DOHH2 (cell line): ENCODE measurements at regions not wholly inside any gene's neighbourhood (a gene's known extent, or its start where the extent isn't known, plus 50 kb on each side); places are given as distances from the start of the nearest gene placed in this dataset.

ENCODE experiments used
- H3F3A ChIP-seq: fragments of 200-600 bp; sonication (generic), shearing (Covaris generic); 2 replicates; pipeline ENCODE4 v1.6.0; 2016; ENCODE audit warnings: antibody characterized with exemption, mild to moderate bottlenecking; ENCODE audit not compliant: control insufficient read depth, insufficient read depth
- H3K27ac ChIP-seq: fragments of 200-600 bp; sonication (generic); 2 replicates; pipeline ENCODE4 v1.5.1; 2014; ENCODE audit warnings: low read depth, mild to moderate bottlenecking, low read length, moderate library complexity
- H3K27me3 ChIP-seq: fragments of 200-600 bp; sonication (generic); 2 replicates; pipeline ENCODE4 v1.6.1; 2014; ENCODE audit warnings: mild to moderate bottlenecking, low read length, mixed read lengths; ENCODE audit not compliant: control insufficient read depth
- H3K36me3 ChIP-seq: fragments of 200-600 bp; sonication (generic); 2 replicates; pipeline ENCODE4 v1.6.1; 2014; ENCODE audit warnings: mild to moderate bottlenecking, low read length, moderate library complexity, mixed read lengths; ENCODE audit not compliant: control insufficient read depth
- H3K4me1 ChIP-seq: fragments of 200-600 bp; sonication (generic); 2 replicates; pipeline ENCODE4 v1.6.1; 2014; ENCODE audit warnings: mild to moderate bottlenecking, low read length, mixed read lengths; ENCODE audit not compliant: control insufficient read depth
- H3K4me2 ChIP-seq: fragments of 200-600 bp; sonication (generic); 2 replicates; pipeline ENCODE4 v1.6.0; 2014; ENCODE audit warnings: mild to moderate bottlenecking, low read length, moderate library complexity
- H3K4me3 ChIP-seq: fragments of 200-600 bp; sonication (generic); 2 replicates; pipeline ENCODE4 v1.5.1; 2014; ENCODE audit warnings: mild to moderate bottlenecking, low read length, mixed read lengths
- H3K79me2 ChIP-seq: fragments of 200-600 bp; sonication (generic); 2 replicates; pipeline ENCODE4 v1.6.1; 2014; ENCODE audit warnings: mild to moderate bottlenecking, low read length, mixed read lengths; ENCODE audit not compliant: control insufficient read depth
- H3K9me2 ChIP-seq: fragments of 200-600 bp; sonication (generic); replicated peaks from 2 replicates; pipeline ENCODE4 v1.6.1; 2014; ENCODE audit warnings: mild to moderate bottlenecking, low read length, mixed read lengths; ENCODE audit not compliant: control insufficient read depth
- H3K9me3 ChIP-seq: fragments of 200-600 bp; sonication (generic); 2 replicates; pipeline ENCODE4 v1.6.1; 2014; ENCODE audit warnings: antibody characterized with exemption, low read length, mixed read lengths; ENCODE audit not compliant: control insufficient read depth, insufficient read depth
- H4K20me1 ChIP-seq: fragments of 200-600 bp; sonication (generic); 2 replicates; pipeline ENCODE4 v1.6.0; 2014; ENCODE audit warnings: low read depth, mild to moderate bottlenecking, antibody characterized with exemption, low read length, moderate library complexity; ENCODE audit not compliant: control insufficient read depth, insufficient read depth
- EZH2phosphoT487 ChIP-seq: fragments of 200-600 bp; sonication (generic); IDR thresholded peaks from 2 replicates; pipeline ENCODE4 v1.6.1; 2017; ENCODE audit warnings: borderline replicate concordance, mild to moderate bottlenecking, antibody characterized with exemption, low read length, moderate library complexity, mixed read lengths
- TF ChIP-seq, protein P1 (sequence below): fragments of 200-600 bp; sonication (generic); IDR thresholded peaks from one replicate; pipeline ENCODE4 v1.5.1; 2014; ENCODE audit warnings: antibody characterized with exemption, mild to moderate bottlenecking, low read depth, low read length; ENCODE audit not compliant: poor library complexity, severe bottlenecking

DNA sequence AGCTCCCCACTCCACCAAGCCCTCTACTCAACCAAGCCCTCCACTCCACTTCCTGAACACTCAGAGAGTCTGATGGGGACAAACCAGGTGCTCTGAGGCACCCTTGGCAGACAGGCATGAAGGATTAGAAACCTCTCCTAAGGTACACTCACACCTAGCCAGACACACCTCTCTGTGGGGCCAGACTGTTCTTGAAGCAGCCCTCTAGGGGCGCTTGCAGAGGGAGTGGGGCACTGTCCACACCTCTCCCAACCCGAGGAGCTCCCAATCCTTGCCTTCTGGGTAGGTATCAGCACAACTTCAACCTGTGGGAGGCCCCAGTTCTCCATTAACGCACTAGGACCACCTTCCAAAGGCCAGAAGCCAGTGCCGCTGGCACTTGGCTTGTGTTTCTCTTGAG is 108.7 kb upstream of the VSTM2B start:
- TF ChIP-seq, protein P1, sequence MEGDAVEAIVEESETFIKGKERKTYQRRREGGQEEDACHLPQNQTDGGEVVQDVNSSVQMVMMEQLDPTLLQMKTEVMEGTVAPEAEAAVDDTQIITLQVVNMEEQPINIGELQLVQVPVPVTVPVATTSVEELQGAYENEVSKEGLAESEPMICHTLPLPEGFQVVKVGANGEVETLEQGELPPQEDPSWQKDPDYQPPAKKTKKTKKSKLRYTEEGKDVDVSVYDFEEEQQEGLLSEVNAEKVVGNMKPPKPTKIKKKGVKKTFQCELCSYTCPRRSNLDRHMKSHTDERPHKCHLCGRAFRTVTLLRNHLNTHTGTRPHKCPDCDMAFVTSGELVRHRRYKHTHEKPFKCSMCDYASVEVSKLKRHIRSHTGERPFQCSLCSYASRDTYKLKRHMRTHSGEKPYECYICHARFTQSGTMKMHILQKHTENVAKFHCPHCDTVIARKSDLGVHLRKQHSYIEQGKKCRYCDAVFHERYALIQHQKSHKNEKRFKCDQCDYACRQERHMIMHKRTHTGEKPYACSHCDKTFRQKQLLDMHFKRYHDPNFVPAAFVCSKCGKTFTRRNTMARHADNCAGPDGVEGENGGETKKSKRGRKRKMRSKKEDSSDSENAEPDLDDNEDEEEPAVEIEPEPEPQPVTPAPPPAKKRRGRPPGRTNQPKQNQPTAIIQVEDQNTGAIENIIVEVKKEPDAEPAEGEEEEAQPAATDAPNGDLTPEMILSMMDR = no peak
- TF ChIP-seq EZH2phosphoT487 = no peak
- H3K4me3 ChIP-seq = no peak overlapping the region
- H3K9me3 ChIP-seq = no peaks in the 10 kb centered on the region
- no peak overlapping the region for H3K27ac ChIP-seq
- H3K9me2 ChIP-seq = no peaks in the 10 kb centered on the region
- H3F3A ChIP-seq = no peaks in the 10 kb centered on the region
- H3K27me3 ChIP-seq = no peaks in the 10 kb centered on the region
- no peaks in the 10 kb centered on the region for H3K36me3 ChIP-seq
- no peak overlapping the region for H3K4me2 ChIP-seq
- no peaks in the 10 kb centered on the region for H3K79me2 ChIP-seq
- H3K4me1 ChIP-seq = no peaks in the 10 kb centered on the region
- H4K20me1 ChIP-seq = no peaks in the 10 kb centered on the region

DNA sequence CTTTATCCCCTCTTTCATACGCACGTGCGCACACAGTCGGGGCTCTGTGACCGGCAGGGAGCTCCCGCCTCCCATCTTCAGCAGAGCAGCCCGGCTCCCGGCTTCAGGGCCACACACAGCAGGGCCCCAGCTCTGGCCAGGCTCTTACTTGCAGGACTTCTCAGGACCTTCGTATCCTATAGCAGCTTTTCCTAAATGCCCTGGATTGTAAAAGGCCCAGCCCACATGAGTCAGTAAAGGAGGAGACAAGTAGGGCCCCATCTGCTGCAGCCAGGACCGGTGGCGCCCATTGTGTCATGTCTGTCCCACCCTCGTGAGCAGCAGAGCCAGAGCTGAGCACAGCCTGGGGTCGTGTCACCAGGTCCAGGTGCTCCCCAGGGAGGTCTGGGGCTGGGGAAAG is 107.6 kb upstream of the VSTM2B start:
- H3K4me2 ChIP-seq = no peak overlapping the region
- H3K27ac ChIP-seq = no peak overlapping the region
- H3K9me2 ChIP-seq = no peaks in the 10 kb centered on the region
- H4K20me1 ChIP-seq = no peaks in the 10 kb centered on the region
- no peaks in the 10 kb centered on the region for H3K79me2 ChIP-seq
- H3K4me3 ChIP-seq = no peak overlapping the region
- no peaks in the 10 kb centered on the region for H3K4me1 ChIP-seq
- TF ChIP-seq, protein P1 = no peak
- no peak for TF ChIP-seq EZH2phosphoT487
- H3K27me3 ChIP-seq = no peaks in the 10 kb centered on the region
- H3F3A ChIP-seq = no peaks in the 10 kb centered on the region
- no peaks in the 10 kb centered on the region for H3K9me3 ChIP-seq
- H3K36me3 ChIP-seq = no peaks in the 10 kb centered on the region

DNA sequence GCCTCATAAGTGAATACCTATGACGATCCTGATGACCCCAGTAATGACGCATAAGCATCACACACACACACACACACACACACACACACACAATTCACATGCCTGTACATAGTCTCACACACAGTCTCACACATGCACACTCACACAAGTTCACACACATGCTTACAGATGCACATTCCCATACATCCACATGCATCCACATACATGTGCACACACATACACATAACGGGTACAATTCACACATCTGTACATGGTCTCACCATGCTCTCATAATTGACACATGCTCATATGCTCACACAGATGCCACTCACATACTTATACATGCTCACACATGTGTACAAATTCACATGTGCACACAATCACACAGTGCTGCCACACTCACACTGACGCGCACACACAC is 105.7 kb upstream of the VSTM2B start:
- Histone ChIP-seq H3K27me3 (no peaks in the 10 kb centered on the region), H4K20me1 (no peaks in the 10 kb centered on the region), H3F3A (no peaks in the 10 kb centered on the region), H3K36me3 (no peaks in the 10 kb centered on the region), H3K4me1 (no peaks in the 10 kb centered on the region), H3K27ac (no peak overlapping the region), H3K79me2 (no peaks in the 10 kb centered on the region), H3K4me2 (no peak overlapping the region), H3K9me2 (no peaks in the 10 kb centered on the region), H3K9me3 (no peaks in the 10 kb centered on the region), H3K4me3 (no peak overlapping the region)
- TF ChIP-seq, protein P1 = no peak
- TF ChIP-seq EZH2phosphoT487 = no peak
